ENCODE measurements at regions not wholly inside any gene's neighbourhood (a gene's known extent, or its start where the extent isn't known, plus 50 kb on each side); places are given as distances from the start of the nearest gene placed in this dataset.

DNA sequence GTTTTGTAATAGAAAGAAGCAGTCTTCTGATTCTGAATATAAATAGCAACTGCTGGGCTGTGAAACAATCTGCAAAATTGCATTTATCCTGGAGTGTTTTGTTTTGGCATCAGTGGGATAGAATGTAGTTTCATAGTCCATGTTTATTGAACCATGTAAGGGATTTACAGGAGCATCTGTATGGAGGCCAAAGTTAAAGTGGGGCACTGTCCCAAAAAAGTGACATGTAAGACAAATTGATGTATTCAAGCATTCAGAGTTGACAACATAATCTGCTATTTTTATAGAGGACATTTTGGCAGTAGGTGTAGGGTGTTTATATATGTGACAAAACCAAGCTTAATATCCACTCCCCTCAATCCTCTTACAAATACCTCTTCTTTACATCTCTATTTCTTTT, 200.5 kb upstream of the ANK2 start:
- no peaks in the 10 kb centered on the region; the same call in 1 of the 2 replicates for H3K27me3 ChIP-seq (ENCODE audit: control insufficient read depth, insufficient read depth, low read length)
- DNase-seq (ENCODE audit: low read depth), result no peak
- ChIA-PET CTCF (interaction anchor here (1.2 kb wide), 1 partner anchor 84 kb away, joined by 3 read pairs; no protein-coding TSS in a partner anchor), POLR2A (interaction anchor here (0.6 kb wide), 1 partner anchor 32 kb away, joined by 3 read pairs; no protein-coding TSS in a partner anchor)
- H3K36me3 ChIP-seq (ENCODE audit: control insufficient read depth, insufficient read depth, low read length), result no peaks in the 10 kb centered on the region
- H3K4me3 ChIP-seq (ENCODE audit: low read depth, low read length), result no peak overlapping the region
- TF ChIP-seq CTCF (IDR thresholded peaks at IDR 0.05; ENCODE audit: insufficient read depth, low read depth, low read length), result no peak

GRCh38 chr4:112852601-112853000, 196.9 kb upstream of the ANK2 start:
- no peaks in the 10 kb centered on the region for H3K36me3 ChIP-seq (ENCODE audit: control insufficient read depth, insufficient read depth, low read length)
- CTCF ChIA-PET, result interaction anchor here (2.6 kb wide), 1 partner anchor 86 kb away, joined by 15 read pairs; no protein-coding TSS in a partner anchor
- no peak overlapping the region for H3K4me3 ChIP-seq (ENCODE audit: low read depth, low read length)
- no peaks in the 10 kb centered on the region; the same call in 1 of the 2 replicates for H3K27me3 ChIP-seq (ENCODE audit: control insufficient read depth, insufficient read depth, low read length)
- DNase-seq (ENCODE audit: low read depth), result no peak
- TF ChIP-seq CTCF (IDR thresholded peaks at IDR 0.05; ENCODE audit: insufficient read depth, low read depth, low read length), result no peak
- POLR2A ChIA-PET, result no interaction called here

- TF ChIP-seq CTCF (IDR thresholded peaks at IDR 0.05; ENCODE audit: insufficient read depth, low read depth, low read length), result peak; percentile 27
- no peak overlapping the region for H3K4me3 ChIP-seq (ENCODE audit: low read depth, low read length)
- ChIA-PET CTCF (interaction anchor here (0.9 to 2.6 kb wide), 5 partner anchors 16 to 88 kb away, joined by 3 to 15 read pairs (median 3); no protein-coding TSS in a partner anchor), POLR2A (no interaction called here)
- DNase-seq (ENCODE audit: low read depth), result no peak
- no peaks in the 10 kb centered on the region for H3K36me3 ChIP-seq (ENCODE audit: control insufficient read depth, insufficient read depth, low read length)
- no peaks in the 10 kb centered on the region; the same call in 1 of the 2 replicates for H3K27me3 ChIP-seq (ENCODE audit: control insufficient read depth, insufficient read depth, low read length)
Measured at GRCh38 chr4:112853662-112854256, 195.7 kb upstream of the ANK2 start.

DNA sequence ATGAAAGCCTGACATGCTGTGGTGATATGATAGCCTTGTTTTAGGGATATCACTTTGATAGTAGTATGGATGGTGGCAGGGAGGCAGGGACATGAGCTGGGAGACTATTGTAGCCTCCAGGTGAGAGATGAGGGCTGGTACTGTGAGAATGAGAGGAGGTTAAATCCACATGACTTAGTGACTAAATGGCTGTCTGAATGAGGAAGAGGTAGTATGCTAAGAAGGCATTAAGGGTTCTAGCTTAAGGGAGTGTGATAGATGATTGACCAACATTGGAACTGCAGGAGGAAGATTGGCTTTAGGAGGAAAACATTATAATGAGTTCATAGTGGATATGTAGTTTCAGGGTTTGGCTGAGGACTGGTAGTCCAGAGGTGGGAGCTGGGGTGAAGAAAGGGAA, 195.0 kb upstream of the ANK2 start:
- DNase-seq (ENCODE audit: low read depth), result no peak
- Histone ChIP-seq H3K27me3 (ENCODE audit: control insufficient read depth, insufficient read depth, low read length) (no peaks in the 10 kb centered on the region), H3K36me3 (ENCODE audit: control insufficient read depth, insufficient read depth, low read length) (no peaks in the 10 kb centered on the region), H3K4me3 (ENCODE audit: low read depth, low read length) (no peak overlapping the region)
- CTCF ChIA-PET, result interaction anchor here (0.7 to 2.6 kb wide), 4 partner anchors 12 to 115 kb away, joined by 3 to 15 read pairs (median 4); no protein-coding TSS in a partner anchor
- TF ChIP-seq CTCF (IDR thresholded peaks at IDR 0.05; ENCODE audit: insufficient read depth, low read depth, low read length), result no peak
- POLR2A ChIA-PET, result no interaction called here

DNA sequence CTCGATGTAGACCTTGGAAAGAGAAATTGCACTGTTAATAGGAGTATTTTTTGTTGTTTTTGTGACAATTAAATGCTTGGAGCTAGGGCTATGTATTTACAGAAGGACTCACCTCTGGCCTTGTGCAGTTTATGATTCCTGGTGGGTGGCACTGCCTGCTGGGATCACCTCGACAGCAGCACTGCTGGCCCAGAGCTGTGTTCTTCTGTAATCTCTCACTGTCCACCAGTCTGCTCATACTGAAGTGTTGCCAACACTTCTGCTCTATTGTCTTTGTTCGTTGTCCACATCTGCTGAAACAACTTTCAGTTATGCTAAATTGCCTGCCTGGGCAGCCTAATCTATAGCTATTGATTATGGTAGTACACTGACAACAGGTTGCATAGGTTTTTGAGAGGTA, 194.4 kb upstream of the ANK2 start:
- CTCF ChIA-PET, result interaction anchor here (0.7 to 2.6 kb wide), 3 partner anchors 12 to 114 kb away, joined by 3 to 15 read pairs (median 5); no protein-coding TSS in a partner anchor
- POLR2A ChIA-PET, result no interaction called here

More for the DNA sequence above, 194.4 kb upstream of the ANK2 start:
- Histone ChIP-seq H3K36me3 (ENCODE audit: control insufficient read depth, insufficient read depth, low read length) (no peaks in the 10 kb centered on the region), H3K27me3 (ENCODE audit: control insufficient read depth, insufficient read depth, low read length) (no peaks in the 10 kb centered on the region), H3K4me3 (ENCODE audit: low read depth, low read length) (no peak overlapping the region)
- no peak for TF ChIP-seq CTCF (IDR thresholded peaks at IDR 0.05; ENCODE audit: insufficient read depth, low read depth, low read length)
- no peak for DNase-seq (ENCODE audit: low read depth)
